HG03159 (cell line): ENCODE measurements at regions not wholly inside any gene's neighbourhood (a gene's known extent, or its start where the extent isn't known, plus 50 kb on each side); places are given as distances from the start of the nearest gene placed in this dataset.

ENCODE experiments used
- ATAC-seq: cut with Tn5 transposase; IDR thresholded peaks from one replicate; pipeline ENCODE4 v1.9.1; 2021; ENCODE audit warnings: mild to moderate bottlenecking, moderate library complexity; ENCODE audit not compliant: unreplicated experiment

- peak; percentile 68 for ATAC-seq
These were observed 485.3 kb upstream of the PTBP2 start for GRCh38 chr1:96236156-96236739.

- no peak for ATAC-seq
These were observed 483.2 kb upstream of the PTBP2 start for GRCh38 chr1:96238426-96238825.

DNA sequence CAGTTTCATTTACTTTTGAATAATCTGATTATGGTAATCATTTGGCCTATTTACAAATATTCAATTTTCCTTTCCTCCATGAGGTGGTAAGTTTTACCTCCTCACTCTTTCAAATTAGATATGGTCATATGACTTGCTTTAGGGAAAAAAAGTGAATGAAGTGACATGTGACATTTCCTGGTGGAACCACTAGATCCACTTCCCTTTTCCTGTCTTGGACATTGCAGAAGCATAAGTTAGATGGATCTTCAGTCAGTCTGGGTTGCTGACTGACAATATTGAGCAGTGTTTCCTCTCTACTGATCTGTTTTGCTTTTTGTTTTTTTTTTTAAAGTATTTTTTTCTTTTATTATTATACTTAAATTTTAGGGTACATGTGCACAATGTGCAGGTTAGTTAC is 481.1 kb upstream of the PTBP2 start:
- ATAC-seq: no peak

DNA sequence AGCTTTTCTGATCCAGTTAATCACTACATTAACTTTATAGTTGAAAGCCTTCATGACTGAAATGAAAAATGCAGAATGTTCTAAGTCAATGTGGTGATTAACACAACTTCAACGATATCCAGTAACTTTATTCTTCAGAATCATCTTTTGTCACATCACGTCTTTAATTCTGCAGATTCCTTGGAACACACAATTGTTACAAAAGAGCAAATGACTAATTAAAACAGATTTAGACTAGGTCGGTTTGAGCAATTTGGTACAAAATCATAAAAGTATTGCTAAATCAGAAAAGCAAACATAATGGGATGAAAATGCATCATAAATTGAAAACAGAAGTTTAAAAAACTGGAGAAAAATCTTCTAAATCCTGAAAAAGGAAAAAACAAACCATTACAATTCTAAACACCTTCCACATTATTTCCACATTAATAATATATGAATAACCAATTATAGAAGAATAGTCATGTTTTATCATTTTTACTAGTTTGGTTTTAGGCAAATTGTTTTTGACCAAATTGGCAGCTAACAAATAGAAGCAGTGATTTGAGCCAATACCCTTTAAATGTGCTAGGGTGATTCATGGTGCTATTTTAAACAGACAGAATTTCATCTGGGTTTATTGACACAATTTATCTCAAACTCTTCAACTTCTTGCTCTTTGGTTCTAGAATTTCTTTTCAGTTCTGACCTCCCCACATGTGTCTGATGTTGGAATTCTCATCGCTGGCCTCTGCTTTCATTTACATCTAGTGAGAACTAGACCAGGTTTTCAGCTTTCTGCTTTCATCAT is 468.1 kb upstream of the PTBP2 start:
- no peak for ATAC-seq

DNA sequence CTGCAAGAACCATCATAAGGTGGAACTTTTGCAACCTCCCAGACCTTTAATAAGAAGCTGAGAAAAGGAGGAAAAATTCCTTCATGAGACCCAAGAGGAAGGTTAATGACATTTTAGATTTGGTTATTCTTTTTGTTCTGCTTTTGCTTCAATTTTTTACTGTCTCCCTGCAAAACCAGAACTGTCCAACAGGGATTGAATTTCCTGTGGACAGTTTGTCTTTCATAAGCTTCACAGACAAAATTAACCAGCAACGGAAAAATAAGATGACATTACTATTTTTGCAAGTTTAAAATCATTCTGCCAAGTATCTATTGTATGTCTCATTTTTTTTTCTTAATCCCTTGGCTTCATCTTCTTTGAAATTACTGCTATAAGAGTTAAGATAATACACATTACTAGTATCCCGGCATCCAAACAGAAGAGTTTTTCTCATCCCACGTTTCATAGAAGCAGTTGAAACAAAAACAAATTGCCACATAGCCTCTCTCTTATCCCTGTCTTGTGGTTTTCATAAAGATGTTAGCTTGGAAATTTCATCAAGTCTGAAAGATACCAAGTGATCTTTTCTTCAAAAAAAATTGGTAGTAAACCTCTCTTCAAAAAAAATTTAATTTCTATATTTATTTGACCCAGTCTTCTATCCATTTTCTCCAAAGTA is 465.3 kb upstream of the PTBP2 start:
- ATAC-seq: no peak

- ATAC-seq: no peak
These were observed 462.2 kb upstream of the PTBP2 start for GRCh38 chr1:96259399-96259798.

DNA sequence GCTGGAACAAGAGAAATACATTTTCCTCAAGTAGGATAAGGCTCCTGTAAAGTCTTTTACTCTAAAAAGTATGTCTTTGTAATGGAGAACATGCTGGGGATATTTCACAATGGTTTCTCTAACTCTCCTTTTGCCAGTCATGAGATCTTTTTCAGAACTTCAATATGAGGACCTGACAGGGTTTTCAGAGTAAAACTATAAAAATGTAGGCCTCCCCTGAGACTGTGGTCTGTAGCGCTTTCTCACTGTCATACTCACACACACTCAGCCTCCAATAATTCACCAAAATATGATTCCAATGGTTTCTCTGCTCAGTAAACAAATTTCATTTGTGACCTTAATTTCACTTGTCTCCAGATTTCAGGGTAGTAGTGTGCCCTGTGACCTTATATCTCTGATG is 440.1 kb upstream of the PTBP2 start:
- no peak for ATAC-seq

- no peak for ATAC-seq
These were observed 431.6 kb upstream of the PTBP2 start for GRCh38 chr1:96290033-96290432.

- ATAC-seq: no peak
These were observed 430.8 kb upstream of the PTBP2 start for GRCh38 chr1:96290801-96291200.

DNA sequence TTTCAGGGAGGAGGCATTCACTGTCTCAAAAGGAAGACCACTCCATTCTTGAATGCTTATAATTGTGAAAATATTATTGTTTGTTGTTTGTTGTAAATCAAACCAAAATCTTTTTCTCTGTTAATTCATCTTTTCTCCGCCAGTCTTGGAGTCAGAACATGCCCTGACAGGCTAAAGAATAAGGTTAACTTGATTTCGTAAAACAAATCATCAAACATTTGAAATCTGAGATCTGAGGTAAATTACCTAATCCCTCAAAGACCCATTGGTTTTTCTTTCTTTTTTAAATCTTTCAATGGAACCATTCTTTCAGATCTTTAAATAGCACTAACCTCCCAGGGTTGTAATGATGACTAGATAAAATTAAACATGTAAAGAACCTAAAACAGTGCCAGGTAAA is 430.1 kb upstream of the PTBP2 start:
- ATAC-seq: no peak

DNA sequence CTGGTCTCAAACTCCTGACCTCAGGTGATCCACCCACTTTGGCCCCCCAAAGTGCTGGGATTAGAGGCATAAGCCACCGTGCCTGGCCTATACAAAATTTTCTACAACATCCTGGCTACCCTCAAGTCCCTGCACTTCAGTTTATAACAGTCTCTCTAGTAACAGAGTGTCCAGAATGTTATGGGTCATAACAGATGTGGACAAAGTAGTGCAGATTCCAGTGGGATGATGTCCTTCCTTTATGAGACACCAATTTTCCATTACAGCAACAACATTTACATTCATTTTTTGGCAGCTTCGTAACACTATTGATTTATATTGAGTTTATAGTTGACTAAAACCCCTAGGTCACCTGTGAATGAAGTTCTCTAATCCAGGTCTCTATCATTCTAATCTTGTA is 429.4 kb upstream of the PTBP2 start:
- ATAC-seq: no peak

- no peak for ATAC-seq
These were observed 424.6 kb upstream of the PTBP2 start for GRCh38 chr1:96296991-96297390.

GRCh38 chr1:96306809-96307560 is 414.6 kb upstream of the PTBP2 start:
- no peak for ATAC-seq

DNA sequence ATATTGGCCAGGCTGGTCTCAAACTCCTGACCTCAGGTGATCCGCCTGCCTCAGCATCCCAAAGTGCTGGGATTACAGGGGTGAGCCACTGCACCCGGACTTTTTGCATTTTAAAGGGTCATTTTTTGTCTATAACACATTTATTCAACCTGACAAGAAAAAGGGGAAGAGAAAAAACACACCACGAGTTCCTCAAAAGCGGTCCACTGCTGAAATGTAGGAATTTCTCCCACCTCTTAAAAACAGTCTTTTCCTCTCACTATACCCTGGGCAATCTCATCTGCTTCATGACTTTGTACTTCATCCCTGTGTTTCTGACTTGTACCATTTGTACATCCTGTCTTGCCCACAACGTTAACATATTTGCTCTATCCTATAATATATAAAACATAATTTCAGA is 413.3 kb upstream of the PTBP2 start:
- no peak for ATAC-seq

- no peak for ATAC-seq
These were observed 411.8 kb upstream of the PTBP2 start for GRCh38 chr1:96309783-96310182.

DNA sequence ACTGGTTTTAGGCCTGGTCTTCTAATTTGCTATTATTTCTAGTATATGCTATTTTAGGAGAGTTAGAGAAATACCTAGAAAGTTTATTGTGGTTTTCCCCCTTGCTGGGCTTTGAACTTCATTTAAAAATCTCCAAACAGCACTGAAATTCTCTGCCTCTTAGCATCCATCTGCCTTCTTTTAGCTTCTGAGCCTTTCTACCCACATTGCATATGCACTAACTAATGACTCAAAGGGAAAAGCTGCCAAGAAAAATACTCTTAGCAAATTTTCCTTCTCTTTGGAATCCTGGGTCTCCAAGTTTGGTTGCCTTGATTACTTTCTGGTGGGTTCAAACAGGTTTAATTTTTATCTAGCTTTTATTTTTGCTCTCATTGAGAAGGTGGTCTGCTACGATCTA is 408.4 kb upstream of the PTBP2 start:
- no peak for ATAC-seq

GRCh38 chr1:96329121-96329520 is 392.5 kb upstream of the PTBP2 start:
- ATAC-seq: no peak

- no peak for ATAC-seq
These were observed 390.0 kb upstream of the PTBP2 start for GRCh38 chr1:96331596-96331995.

GRCh38 chr1:96333522-96334235 is 387.9 kb upstream of the PTBP2 start:
- ATAC-seq: no peak

GRCh38 chr1:96334236-96334557 is 387.4 kb upstream of the PTBP2 start:
- ATAC-seq: no peak

DNA sequence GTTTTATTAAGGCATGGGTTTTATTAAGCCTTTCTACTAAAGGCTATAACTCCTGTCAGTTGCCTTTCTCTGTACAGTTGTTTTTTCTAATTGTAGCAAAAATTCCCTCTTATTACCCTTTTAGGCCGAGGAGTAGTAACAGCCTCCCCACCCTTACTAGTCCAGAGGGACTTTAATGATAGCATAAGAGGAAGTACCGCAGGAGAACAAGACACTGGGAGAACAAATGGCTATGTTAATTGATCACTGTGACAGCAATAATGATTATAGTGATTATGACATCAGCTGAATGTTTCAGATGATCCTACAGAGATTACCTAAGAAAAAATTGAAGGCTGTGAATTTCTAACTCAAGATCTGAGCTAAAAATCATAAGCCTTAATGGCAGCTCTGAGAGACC is 383.0 kb upstream of the PTBP2 start:
- no peak for ATAC-seq
